ENCODE measurements at regions not wholly inside any gene's neighbourhood (a gene's known extent, or its start where the extent isn't known, plus 50 kb on each side); places are given as distances from the start of the nearest gene placed in this dataset.

DNA sequence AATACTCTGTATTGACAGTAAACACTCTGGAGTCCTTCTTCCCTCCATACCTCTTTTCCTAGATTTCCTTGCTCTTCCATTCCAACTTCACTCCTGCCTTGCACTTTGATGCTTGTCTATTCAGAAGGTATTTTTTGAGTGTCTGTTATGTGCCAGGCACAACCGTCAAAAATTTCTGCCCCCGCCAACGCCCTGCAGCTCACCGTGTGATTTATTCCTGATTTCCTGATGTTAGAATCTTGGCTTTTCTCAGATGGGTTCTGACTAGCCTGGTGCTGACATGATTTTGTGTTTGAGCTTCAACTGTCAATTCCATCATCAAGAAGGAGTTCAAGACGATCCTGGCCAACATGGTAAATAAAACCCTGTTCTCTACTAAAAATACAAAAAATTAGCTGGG, 297.5 kb downstream of the AGTPBP1 start:
- Mint-ChIP-seq H3K27ac (no peak overlapping the region), H3K4me1 (peaks cover 4% of the 10 kb centered on the region), H3K4me3 (no peak overlapping the region), H3K9me3 (ENCODE audit: insufficient read depth) (peaks cover 4% of the 10 kb centered on the region), H3K27me3 (no peaks in the 10 kb centered on the region)
- Histone ChIP-seq H3K9ac (ENCODE audit: low read length) (no peak overlapping the region), H3K36me3 (replicated peaks in 1 of 2; ENCODE audit: control extremely low read depth in 1 of 2, control insufficient read depth in 1 of 2, extremely low read depth in 1 of 2, insufficient read depth in 2 of 2, low read length in 1 of 2) (no peaks in the 10 kb centered on the region), H3K79me2 (ENCODE audit: control insufficient read depth, insufficient read depth, low read length) (no peaks in the 10 kb centered on the region), H4K20me1 (ENCODE audit: control insufficient read depth, insufficient read depth, low read length, poor library complexity, severe bottlenecking) (no peaks in the 10 kb centered on the region), H3K4me2 (replicated peaks; ENCODE audit: low read depth, low read length, poor library complexity, severe bottlenecking) (no peak overlapping the region), H3K27me3 (replicated peaks in 1 of 4; ENCODE audit: control extremely low read depth in 1 of 4, control insufficient read depth in 3 of 4, insufficient read depth in 4 of 4, low read length in 3 of 4) (no peaks in the 10 kb centered on the region), H3K27ac (ENCODE audit: low read length in 2 of 2) (no peak overlapping the region), H2AFZ (ENCODE audit: insufficient read depth, low read depth, low read length, poor library complexity, severe bottlenecking) (no peak overlapping the region), H3K4me3 (ENCODE audit: control extremely low read depth in 1 of 5, extremely low read depth in 1 of 5, insufficient read depth in 1 of 5, low read depth in 2 of 5, low read length in 4 of 5) (no peak overlapping the region), H3K4me1 (ENCODE audit: control insufficient read depth in 2 of 2, insufficient read depth in 2 of 2, low read length in 2 of 2) (no peaks in the 10 kb centered on the region), H3K9me3 (ENCODE audit: control extremely low read depth in 1 of 3, control insufficient read depth in 2 of 3, insufficient read depth in 1 of 3, low read length in 2 of 3) (no peaks in the 10 kb centered on the region)
- DNase-seq (no peak), ATAC-seq (ENCODE audit: low read depth) (no peak)
- intact Hi-C loops (cut with micrococcal nuclease), result no loop called here
- 92% methylated on average over 4 of the region's 5 CpGs for WGBS (ENCODE audit: insufficient coverage)
- CTCF ChIA-PET, result no interaction called here
- TF ChIP-seq, protein P1, sequence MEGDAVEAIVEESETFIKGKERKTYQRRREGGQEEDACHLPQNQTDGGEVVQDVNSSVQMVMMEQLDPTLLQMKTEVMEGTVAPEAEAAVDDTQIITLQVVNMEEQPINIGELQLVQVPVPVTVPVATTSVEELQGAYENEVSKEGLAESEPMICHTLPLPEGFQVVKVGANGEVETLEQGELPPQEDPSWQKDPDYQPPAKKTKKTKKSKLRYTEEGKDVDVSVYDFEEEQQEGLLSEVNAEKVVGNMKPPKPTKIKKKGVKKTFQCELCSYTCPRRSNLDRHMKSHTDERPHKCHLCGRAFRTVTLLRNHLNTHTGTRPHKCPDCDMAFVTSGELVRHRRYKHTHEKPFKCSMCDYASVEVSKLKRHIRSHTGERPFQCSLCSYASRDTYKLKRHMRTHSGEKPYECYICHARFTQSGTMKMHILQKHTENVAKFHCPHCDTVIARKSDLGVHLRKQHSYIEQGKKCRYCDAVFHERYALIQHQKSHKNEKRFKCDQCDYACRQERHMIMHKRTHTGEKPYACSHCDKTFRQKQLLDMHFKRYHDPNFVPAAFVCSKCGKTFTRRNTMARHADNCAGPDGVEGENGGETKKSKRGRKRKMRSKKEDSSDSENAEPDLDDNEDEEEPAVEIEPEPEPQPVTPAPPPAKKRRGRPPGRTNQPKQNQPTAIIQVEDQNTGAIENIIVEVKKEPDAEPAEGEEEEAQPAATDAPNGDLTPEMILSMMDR (IDR thresholded peaks at IDR 0.05), result no peak
- no peak for TF ChIP-seq EZH2 (IDR thresholded peaks at IDR 0.05; ENCODE audit: borderline replicate concordance, insufficient read depth, low read depth, low read length, poor library complexity, severe bottlenecking)
- POLR2A ChIA-PET, result no interaction called here

DNA sequence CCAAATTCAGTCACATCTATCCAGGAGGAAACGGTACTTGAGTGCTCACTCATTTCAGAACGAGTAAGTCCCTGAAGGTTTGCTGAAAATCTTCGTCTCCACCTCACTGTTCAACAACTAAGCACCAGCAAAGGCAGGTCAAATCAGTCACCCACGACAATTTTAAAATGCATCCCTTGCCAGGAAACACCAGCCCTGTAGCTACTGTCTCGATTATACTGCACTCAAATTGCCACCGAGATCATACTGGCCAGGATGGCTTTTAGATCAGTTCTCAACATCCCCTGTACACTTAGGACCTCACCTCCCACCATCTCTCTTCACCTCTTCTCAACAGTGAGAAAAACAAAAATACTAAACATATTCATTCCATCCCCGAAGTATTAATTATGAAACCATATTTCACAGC, 298.6 kb downstream of the AGTPBP1 start:
- ATAC-seq (ENCODE audit: low read depth), result no peak
- no peaks in the 10 kb centered on the region for H3K4me1 ChIP-seq (ENCODE audit: control insufficient read depth in 2 of 2, insufficient read depth in 2 of 2, low read length in 2 of 2)
- CTCF ChIA-PET, result no interaction called here
- H3K79me2 ChIP-seq (ENCODE audit: control insufficient read depth, insufficient read depth, low read length), result no peaks in the 10 kb centered on the region
- Mint-ChIP-seq H3K4me1 (peaks cover 4% of the 10 kb centered on the region), H3K9me3 (ENCODE audit: insufficient read depth) (peaks cover 9% of the 10 kb centered on the region), H3K4me3 (no peak overlapping the region), H3K27ac (no peak overlapping the region), H3K27me3 (no peaks in the 10 kb centered on the region)
- 73% methylated on average over 7 of the region's 7 CpGs for WGBS (ENCODE audit: insufficient coverage)
- H3K4me3 ChIP-seq (ENCODE audit: control extremely low read depth in 1 of 5, extremely low read depth in 1 of 5, insufficient read depth in 1 of 5, low read depth in 2 of 5, low read length in 4 of 5), result no peak overlapping the region
- H3K4me2 ChIP-seq (replicated peaks; ENCODE audit: low read depth, low read length, poor library complexity, severe bottlenecking), result no peak overlapping the region
- no peak for DNase-seq
- no peak overlapping the region for H3K27ac ChIP-seq (ENCODE audit: low read length in 2 of 2)
- H3K9ac ChIP-seq (ENCODE audit: low read length), result no peak overlapping the region
- intact Hi-C loops (cut with micrococcal nuclease), result no loop called here
- no peak for TF ChIP-seq EZH2 (IDR thresholded peaks at IDR 0.05; ENCODE audit: borderline replicate concordance, insufficient read depth, low read depth, low read length, poor library complexity, severe bottlenecking)
- TF ChIP-seq, protein P1 (IDR thresholded peaks at IDR 0.05), result no peak
- no peaks in the 10 kb centered on the region for H3K36me3 ChIP-seq (replicated peaks in 1 of 2; ENCODE audit: control extremely low read depth in 1 of 2, control insufficient read depth in 1 of 2, extremely low read depth in 1 of 2, insufficient read depth in 2 of 2, low read length in 1 of 2)
- H2AFZ ChIP-seq (ENCODE audit: insufficient read depth, low read depth, low read length, poor library complexity, severe bottlenecking), result no peak overlapping the region
- H4K20me1 ChIP-seq (ENCODE audit: control insufficient read depth, insufficient read depth, low read length, poor library complexity, severe bottlenecking), result no peaks in the 10 kb centered on the region
- POLR2A ChIA-PET, result no interaction called here
- H3K27me3 ChIP-seq (replicated peaks in 1 of 4; ENCODE audit: control extremely low read depth in 1 of 4, control insufficient read depth in 3 of 4, insufficient read depth in 4 of 4, low read length in 3 of 4), result no peaks in the 10 kb centered on the region
- H3K9me3 ChIP-seq (ENCODE audit: control extremely low read depth in 1 of 3, control insufficient read depth in 2 of 3, insufficient read depth in 1 of 3, low read length in 2 of 3), result no peaks in the 10 kb centered on the region

Data from B cell (primary cell).